WTC11 (cell line): ENCODE measurements at regions not wholly inside any gene's neighbourhood (a gene's known extent, or its start where the extent isn't known, plus 50 kb on each side); places are given as distances from the start of the nearest gene placed in this dataset.

ENCODE experiments used
- ATAC-seq: fragments of 200-7000 bp; cut with Tn5 transposase; 2 replicates; pipeline ENCODE4 v1.10.0; 2021; ENCODE audit warnings: mild to moderate bottlenecking, moderate library complexity
- CTCF ChIA-PET: fragments of 300-600 bp; sonication (Branson Sonifier 250); formaldehyde crosslinking; loops from one replicate; lab custom pipeline; 2021; ENCODE audit warnings: antibody characterized with exemption; lab: Charles Lee
- POLR2A ChIA-PET: fragments of 350-600 bp; sonication (Branson Sonifier 250); formaldehyde crosslinking; loops from one replicate; lab custom pipeline; 2021; ENCODE audit warnings: antibody characterized with exemption; lab: Charles Lee
- DNase-seq: peaks from one replicate; pipeline ENCODE4 v3.0.0; 2021; ENCODE audit warnings: low spot score
- H3K27ac Mint-ChIP-seq: 2 replicates; pipeline ENCODE4 v1.8.0; 2021; ENCODE audit warnings: mixed read lengths
- H3K27me3 Mint-ChIP-seq: 2 replicates; pipeline ENCODE4 v1.8.0; 2021; ENCODE audit warnings: low read depth, mild to moderate bottlenecking, moderate library complexity, mixed read lengths
- H3K36me3 Mint-ChIP-seq: 2 replicates; pipeline ENCODE4 v1.8.0; 2021; ENCODE audit warnings: mixed read lengths
- H3K4me1 Mint-ChIP-seq: 2 replicates; pipeline ENCODE4 v1.8.0; 2022; ENCODE audit warnings: mixed read lengths
- H3K4me3 Mint-ChIP-seq: 2 replicates; pipeline ENCODE4 v1.8.0; 2021; ENCODE audit warnings: mild to moderate bottlenecking, moderate library complexity, mixed read lengths
- H3K9me3 Mint-ChIP-seq: 2 replicates; pipeline ENCODE4 v1.8.0; 2021; ENCODE audit warnings: mixed read lengths
- ARID4B ChIP-seq: sonication (generic); formaldehyde crosslinking; IDR thresholded peaks from 2 replicates; pipeline ENCODE4 v1.8.0; 2023; ENCODE audit warnings: missing genetic modification reagents, mild to moderate bottlenecking, borderline replicate concordance
- ATF6 ChIP-seq: sonication (generic); formaldehyde crosslinking; IDR thresholded peaks from 2 replicates; pipeline ENCODE4 v1.8.1; 2023; ENCODE audit warnings: mild to moderate bottlenecking, missing genetic modification reagents
- EMX1 ChIP-seq: fragments of 250-450 bp; sonication (Bioruptor Pico); IDR thresholded peaks from 2 replicates; pipeline ENCODE4 v1.8.0; 2021; ENCODE audit warnings: mild to moderate bottlenecking
- ETV6 ChIP-seq: sonication (generic); formaldehyde crosslinking; IDR thresholded peaks from 2 replicates; pipeline ENCODE4 v1.8.1; 2022; ENCODE audit warnings: mild to moderate bottlenecking, missing genetic modification reagents
- FOXJ3 ChIP-seq: sonication (generic); formaldehyde crosslinking; IDR thresholded peaks from 2 replicates; pipeline ENCODE4 v1.9.0; 2021; ENCODE audit warnings: missing genetic modification reagents, mild to moderate bottlenecking, borderline replicate concordance
- GRHL2 ChIP-seq: fragments of 250-450 bp; sonication (Bioruptor Pico); IDR thresholded peaks from 2 replicates; pipeline ENCODE4 v1.8.0; 2022; ENCODE audit warnings: mild to moderate bottlenecking, moderate library complexity; ENCODE audit not compliant: insufficient replicate concordance, severe bottlenecking
- IRF2 ChIP-seq: sonication (generic); formaldehyde crosslinking; IDR thresholded peaks from 2 replicates; pipeline ENCODE4 v1.8.0; 2022; ENCODE audit warnings: low read depth, missing genetic modification reagents, borderline replicate concordance
- RORB ChIP-seq: fragments of 250-450 bp; sonication (Bioruptor Pico); IDR thresholded peaks from 2 replicates; pipeline ENCODE4 v1.9.0; 2021; ENCODE audit warnings: mild to moderate bottlenecking
- SOX15 ChIP-seq: fragments of 250-450 bp; sonication (Bioruptor Pico); IDR thresholded peaks from 2 replicates; pipeline ENCODE4 v1.9.0; 2021; ENCODE audit warnings: mild to moderate bottlenecking
- SP1 ChIP-seq: sonication (generic); formaldehyde crosslinking; conservative IDR thresholded peaks from 2 replicates; pipeline ENCODE4 v1.8.1; 2022; ENCODE audit warnings: missing genetic modification reagents
- TEAD4 ChIP-seq: sonication (generic); formaldehyde crosslinking; IDR thresholded peaks from 2 replicates; pipeline ENCODE4 v1.8.0; 2022; ENCODE audit warnings: mild to moderate bottlenecking, missing genetic modification reagents
- TP53 ChIP-seq: sonication (generic); formaldehyde crosslinking; IDR thresholded peaks from 2 replicates; pipeline ENCODE4 v1.8.1; 2023; ENCODE audit warnings: mild to moderate bottlenecking, missing genetic modification reagents
- ZBTB43 ChIP-seq: sonication (generic); formaldehyde crosslinking; IDR thresholded peaks from 2 replicates; pipeline ENCODE4 v1.8.1; 2023; ENCODE audit warnings: mild to moderate bottlenecking, missing genetic modification reagents
- ZNF121 ChIP-seq: sonication (generic); formaldehyde crosslinking; IDR thresholded peaks from 2 replicates; pipeline ENCODE4 v1.8.0; 2023; ENCODE audit warnings: missing genetic modification reagents
- ZNF219 ChIP-seq: sonication (generic); formaldehyde crosslinking; IDR thresholded peaks from 2 replicates; pipeline ENCODE4 v1.8.0; 2023; ENCODE audit warnings: missing genetic modification reagents, mild to moderate bottlenecking, borderline replicate concordance
- ZNF263 ChIP-seq: sonication (generic); formaldehyde crosslinking; IDR thresholded peaks from 2 replicates; pipeline ENCODE4 v1.8.1; 2022; ENCODE audit warnings: low read depth, mild to moderate bottlenecking, moderate library complexity, missing genetic modification reagents
- TF ChIP-seq, protein P1 (sequence below): sonication (generic); formaldehyde crosslinking; conservative IDR thresholded peaks from 2 replicates; pipeline ENCODE4 v1.8.1; 2022; ENCODE audit warnings: mild to moderate bottlenecking, missing genetic modification reagents
- TF ChIP-seq, protein P2 (sequence below): sonication (generic); formaldehyde crosslinking; IDR thresholded peaks from 2 replicates; pipeline ENCODE4 v1.8.0; 2022; ENCODE audit warnings: mild to moderate bottlenecking, missing genetic modification reagents
- TF ChIP-seq, protein P3 (sequence below): sonication (generic); formaldehyde crosslinking; IDR thresholded peaks from 2 replicates; pipeline ENCODE4 v1.8.0; 2022; ENCODE audit warnings: mild to moderate bottlenecking, missing genetic modification reagents
- TF ChIP-seq, protein P4 (sequence below): sonication (generic); formaldehyde crosslinking; IDR thresholded peaks from 2 replicates; pipeline ENCODE4 v1.8.0; 2022; ENCODE audit warnings: mild to moderate bottlenecking, missing genetic modification reagents

DNA sequence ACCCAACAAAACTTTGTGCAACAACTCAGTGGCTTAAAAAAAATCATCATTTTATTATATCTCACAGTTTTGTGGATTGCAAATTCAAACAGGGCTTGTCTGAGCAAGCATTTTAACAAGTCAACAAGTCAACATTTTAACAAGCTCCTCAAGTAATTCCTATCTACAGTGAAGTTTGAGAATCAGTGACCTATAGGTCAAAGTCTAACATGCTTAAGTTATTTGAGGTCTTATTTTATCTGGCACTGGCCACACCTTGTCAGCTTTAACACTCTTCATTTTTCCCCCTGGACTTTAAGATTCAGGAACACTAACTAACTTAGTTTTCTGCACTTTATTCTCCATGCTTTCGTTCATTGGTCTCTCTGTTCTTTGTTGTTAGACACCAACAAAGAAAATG lies 71.2 kb upstream of the PELI2 start:
- POLR2A ChIA-PET: interaction anchor here (0.5 kb wide), 1 partner anchor 72 kb away, joined by 4 read pairs; no protein-coding TSS in a partner anchor

GRCh38 chr14:56049536-56049935 lies 68.7 kb upstream of the PELI2 start:
- H3K27me3 Mint-ChIP-seq: no peaks in the 10 kb centered on the region
- no peak for ATAC-seq
- CTCF ChIA-PET: no interaction called here
- no peaks in the 10 kb centered on the region for H3K9me3 Mint-ChIP-seq
- H3K27ac Mint-ChIP-seq: no peak overlapping the region
- no peaks in the 10 kb centered on the region for H3K36me3 Mint-ChIP-seq
- no peaks in the 10 kb centered on the region for H3K4me1 Mint-ChIP-seq
- no peak overlapping the region for H3K4me3 Mint-ChIP-seq
- POLR2A ChIA-PET: no interaction called here
- DNase-seq: no peak
- TF ChIP-seq ARID4B (CRISPR knock-in tag) (no peak), FOXJ3 (CRISPR knock-in tag) (no peak), SOX15 (CRISPR knock-in tag) (no peak), ZNF121 (CRISPR knock-in tag) (no peak), ZNF219 (CRISPR knock-in tag) (no peak), SP1 (no peak), TP53 (CRISPR knock-in tag) (no peak), EMX1 (no peak), RORB (CRISPR knock-in tag) (no peak), ZBTB43 (no peak)

More for the DNA sequence above, 71.2 kb upstream of the PELI2 start:
- ATAC-seq: no peak
- no peaks in the 10 kb centered on the region for H3K27me3 Mint-ChIP-seq
- H3K4me3 Mint-ChIP-seq: no peak overlapping the region
- TF ChIP-seq, protein P1, sequence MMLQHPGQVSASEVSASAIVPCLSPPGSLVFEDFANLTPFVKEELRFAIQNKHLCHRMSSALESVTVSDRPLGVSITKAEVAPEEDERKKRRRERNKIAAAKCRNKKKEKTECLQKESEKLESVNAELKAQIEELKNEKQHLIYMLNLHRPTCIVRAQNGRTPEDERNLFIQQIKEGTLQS (CRISPR knock-in tag): no peak
- TF ChIP-seq, protein P2, sequence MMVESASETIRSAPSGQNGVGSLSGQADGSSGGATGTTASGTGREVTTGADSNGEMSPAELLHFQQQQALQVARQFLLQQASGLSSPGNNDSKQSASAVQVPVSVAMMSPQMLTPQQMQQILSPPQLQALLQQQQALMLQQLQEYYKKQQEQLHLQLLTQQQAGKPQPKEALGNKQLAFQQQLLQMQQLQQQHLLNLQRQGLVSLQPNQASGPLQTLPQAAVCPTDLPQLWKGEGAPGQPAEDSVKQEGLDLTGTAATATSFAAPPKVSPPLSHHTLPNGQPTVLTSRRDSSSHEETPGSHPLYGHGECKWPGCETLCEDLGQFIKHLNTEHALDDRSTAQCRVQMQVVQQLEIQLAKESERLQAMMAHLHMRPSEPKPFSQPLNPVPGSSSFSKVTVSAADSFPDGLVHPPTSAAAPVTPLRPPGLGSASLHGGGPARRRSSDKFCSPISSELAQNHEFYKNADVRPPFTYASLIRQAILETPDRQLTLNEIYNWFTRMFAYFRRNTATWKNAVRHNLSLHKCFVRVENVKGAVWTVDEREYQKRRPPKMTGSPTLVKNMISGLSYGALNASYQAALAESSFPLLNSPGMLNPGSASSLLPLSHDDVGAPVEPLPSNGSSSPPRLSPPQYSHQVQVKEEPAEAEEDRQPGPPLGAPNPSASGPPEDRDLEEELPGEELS: no peak
- TF ChIP-seq, protein P3, sequence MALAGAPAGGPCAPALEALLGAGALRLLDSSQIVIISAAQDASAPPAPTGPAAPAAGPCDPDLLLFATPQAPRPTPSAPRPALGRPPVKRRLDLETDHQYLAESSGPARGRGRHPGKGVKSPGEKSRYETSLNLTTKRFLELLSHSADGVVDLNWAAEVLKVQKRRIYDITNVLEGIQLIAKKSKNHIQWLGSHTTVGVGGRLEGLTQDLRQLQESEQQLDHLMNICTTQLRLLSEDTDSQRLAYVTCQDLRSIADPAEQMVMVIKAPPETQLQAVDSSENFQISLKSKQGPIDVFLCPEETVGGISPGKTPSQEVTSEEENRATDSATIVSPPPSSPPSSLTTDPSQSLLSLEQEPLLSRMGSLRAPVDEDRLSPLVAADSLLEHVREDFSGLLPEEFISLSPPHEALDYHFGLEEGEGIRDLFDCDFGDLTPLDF: no peak
- TF ChIP-seq SP1: no peak
- no peak for TF ChIP-seq ATF6
- TF ChIP-seq, protein P4, sequence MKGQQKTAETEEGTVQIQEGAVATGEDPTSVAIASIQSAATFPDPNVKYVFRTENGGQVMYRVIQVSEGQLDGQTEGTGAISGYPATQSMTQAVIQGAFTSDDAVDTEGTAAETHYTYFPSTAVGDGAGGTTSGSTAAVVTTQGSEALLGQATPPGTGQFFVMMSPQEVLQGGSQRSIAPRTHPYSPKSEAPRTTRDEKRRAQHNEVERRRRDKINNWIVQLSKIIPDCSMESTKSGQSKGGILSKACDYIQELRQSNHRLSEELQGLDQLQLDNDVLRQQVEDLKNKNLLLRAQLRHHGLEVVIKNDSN: no peak
- TF ChIP-seq EMX1: no peak
- TF ChIP-seq TEAD4: no peak
- TF ChIP-seq IRF2 (CRISPR knock-in tag): no peak
- TF ChIP-seq ETV6 (CRISPR knock-in tag): no peak
- no peak for TF ChIP-seq SOX15 (CRISPR knock-in tag)
- no peak for TF ChIP-seq RORB (CRISPR knock-in tag)
- TF ChIP-seq FOXJ3 (CRISPR knock-in tag): no peak
- TF ChIP-seq ZNF121 (CRISPR knock-in tag): no peak
- no peak for TF ChIP-seq ZNF263 (CRISPR knock-in tag)
- no peak for TF ChIP-seq ZNF219 (CRISPR knock-in tag)
- no peak for TF ChIP-seq GRHL2
- no peak for DNase-seq
- no peaks in the 10 kb centered on the region for H3K36me3 Mint-ChIP-seq
- CTCF ChIA-PET: interaction anchor here (1.0 kb wide), 1 partner anchor 10 kb away, joined by 3 read pairs; no protein-coding TSS in a partner anchor
- no peaks in the 10 kb centered on the region for H3K9me3 Mint-ChIP-seq
- H3K4me1 Mint-ChIP-seq: no peaks in the 10 kb centered on the region
- H3K27ac Mint-ChIP-seq: no peak overlapping the region
